ENCODE measurements at regions not wholly inside any gene's neighbourhood (a gene's known extent, or its start where the extent isn't known, plus 50 kb on each side); places are given as distances from the start of the nearest gene placed in this dataset.

DNA sequence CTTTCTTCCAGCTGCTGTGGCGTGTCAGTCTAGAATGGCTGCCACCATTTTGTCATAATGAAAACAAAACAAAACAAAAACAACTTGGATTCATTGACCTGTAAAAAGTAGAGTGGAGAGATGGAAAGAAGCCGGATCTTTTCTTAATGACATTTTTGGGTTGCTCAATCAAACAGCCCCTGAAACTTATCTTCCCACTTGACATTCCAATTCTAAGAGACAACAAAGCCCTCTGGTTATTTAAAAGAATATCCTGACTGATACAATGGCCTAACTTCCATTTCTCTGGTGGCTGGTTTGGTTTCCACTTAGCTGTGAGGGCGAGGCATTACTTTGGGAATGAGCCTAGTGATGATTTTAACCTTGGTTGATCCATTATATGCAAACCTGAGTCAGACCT is 123.7 kb downstream of the AQP4 start:
- DNase-seq (ENCODE audit: low spot score) = no peak

DNA sequence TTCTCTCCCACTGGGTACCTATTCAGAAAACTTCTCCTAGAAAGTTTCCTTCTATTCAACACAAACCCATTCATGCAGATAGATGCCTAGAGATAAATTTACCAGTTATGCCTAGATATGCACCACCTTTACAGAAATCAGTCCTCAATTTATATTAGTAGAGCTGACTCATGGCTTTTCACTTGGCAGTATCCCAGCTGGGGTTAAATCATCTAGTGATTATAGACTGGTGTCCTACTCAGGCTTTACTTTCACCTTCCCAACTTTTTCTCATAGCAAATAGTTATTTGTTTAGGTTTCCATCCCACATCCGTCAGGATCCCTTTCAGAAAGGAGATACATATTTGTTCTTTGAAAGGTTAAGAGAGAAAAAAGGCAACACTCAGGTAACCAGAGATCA is 124.5 kb downstream of the AQP4 start:
- no peak for DNase-seq (ENCODE audit: low spot score)

DNA sequence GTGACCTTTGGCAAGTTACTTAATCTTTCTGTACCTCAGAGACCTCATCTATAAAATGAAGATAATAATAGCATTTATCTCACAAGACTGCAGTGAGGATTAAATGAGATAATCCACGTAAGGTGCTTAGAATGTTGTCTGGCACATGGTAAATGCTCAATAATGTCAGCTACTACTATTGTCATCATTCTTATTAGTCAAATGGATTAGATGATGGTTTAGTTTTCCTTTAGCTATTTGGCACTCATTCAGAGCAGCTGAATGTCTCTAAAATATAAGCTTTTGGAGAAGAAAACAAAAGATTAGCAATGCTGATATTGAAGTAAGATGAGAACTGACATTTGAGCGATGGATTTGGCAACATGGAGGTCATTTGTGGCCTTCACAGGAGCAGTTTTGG is 125.1 kb downstream of the AQP4 start:
- no peak for DNase-seq (ENCODE audit: low spot score)

DNA sequence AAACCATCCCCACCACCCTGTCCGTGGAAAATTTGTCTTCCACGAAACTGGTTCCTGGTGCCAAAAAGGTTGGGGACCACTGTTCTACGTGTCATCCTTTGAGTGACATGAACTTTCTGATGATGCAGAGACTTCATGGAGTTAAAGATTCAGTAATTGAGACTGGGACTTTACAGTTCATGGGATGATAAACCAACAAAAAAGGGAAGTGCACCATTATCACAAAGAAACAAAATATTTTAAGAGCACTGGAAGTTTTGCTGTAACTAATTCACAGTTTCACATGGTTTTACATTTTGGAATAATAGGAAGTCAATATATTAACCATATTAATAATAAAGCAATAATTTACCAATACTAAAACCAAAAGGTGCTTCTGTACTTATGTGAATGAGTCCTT is 126.8 kb downstream of the AQP4 start:
- DNase-seq (ENCODE audit: low spot score) = no peak

DNA sequence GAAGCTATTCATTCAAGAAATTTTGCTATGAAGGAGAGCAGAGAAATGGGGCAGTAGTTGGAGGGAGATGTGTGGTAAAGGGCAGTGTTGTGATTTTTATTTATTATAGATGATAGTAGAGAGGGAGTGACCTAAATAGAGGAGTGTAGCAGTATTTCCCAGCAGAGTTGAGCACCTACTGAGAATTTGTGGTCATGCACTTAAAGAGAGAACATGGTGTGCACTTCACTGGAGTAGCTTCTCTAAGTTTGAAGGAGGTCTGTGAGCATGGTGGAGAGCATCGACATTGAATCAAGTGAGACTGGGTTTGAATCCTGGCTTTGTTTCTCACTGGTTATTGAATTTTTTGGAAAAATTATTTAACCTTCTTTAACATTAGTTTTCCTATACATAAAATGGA is 129.2 kb downstream of the AQP4 start:
- DNase-seq (ENCODE audit: low spot score) = no peak

DNA sequence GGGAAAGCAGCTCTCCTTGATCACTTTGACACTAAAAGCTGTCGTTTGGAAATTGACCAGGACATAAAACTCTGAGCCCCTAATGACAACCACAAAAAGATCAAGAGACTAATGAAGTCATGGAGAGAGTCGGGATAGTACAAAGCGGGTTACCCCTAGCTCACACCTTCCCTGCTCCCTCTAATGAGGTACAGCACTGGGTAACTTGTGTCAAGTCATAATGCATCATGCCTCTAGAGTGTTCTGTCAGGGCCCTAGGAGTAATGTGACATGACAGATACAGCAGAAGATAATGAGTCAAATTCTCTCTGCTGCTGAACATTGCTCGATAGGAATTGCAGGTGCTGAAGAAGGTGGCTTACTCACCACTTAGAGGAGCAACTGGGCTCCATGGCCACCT is 130.7 kb downstream of the AQP4 start:
- no peak for DNase-seq (ENCODE audit: low spot score)

DNA sequence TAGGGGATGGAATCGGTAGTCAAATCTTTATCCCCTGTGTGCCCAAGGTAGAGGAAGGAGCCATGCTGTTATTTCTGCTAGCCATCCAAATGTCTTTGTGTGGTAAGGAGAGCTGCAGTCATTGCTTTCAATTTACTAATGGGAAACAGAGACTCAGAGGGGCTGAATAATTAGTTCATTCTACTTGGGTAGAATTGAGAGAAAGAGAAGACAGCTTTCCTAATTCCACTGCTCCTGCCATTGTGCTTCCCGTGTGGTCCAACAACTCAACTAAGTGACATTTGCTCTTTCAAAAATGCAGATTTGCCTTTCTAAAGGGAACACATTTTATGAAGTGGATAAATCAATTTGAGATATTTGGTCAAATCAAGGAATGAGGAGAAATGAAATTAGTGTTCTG is 136.1 kb downstream of the AQP4 start:
- no peak for DNase-seq (ENCODE audit: low spot score)

DNA sequence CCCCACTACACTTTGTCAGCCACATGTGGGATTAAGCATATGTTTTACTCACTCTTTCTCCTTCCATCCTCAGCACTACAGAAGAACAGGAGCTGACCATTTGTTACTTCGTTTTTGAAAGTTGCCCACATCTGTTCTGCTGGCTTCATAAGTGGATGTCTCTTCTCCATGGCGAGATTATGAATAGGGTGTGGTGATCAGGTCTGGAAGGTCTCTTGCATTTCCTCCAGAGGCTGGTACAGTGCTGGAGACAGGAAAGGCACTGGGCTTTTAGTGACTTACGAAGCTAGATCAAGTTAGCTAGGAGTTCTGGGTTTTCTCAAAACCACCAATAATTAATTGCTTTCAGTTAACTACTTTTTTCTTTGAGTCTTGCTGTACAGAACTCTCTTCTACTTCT is 136.5 kb downstream of the AQP4 start:
- DNase-seq (ENCODE audit: low spot score) = no peak

DNA sequence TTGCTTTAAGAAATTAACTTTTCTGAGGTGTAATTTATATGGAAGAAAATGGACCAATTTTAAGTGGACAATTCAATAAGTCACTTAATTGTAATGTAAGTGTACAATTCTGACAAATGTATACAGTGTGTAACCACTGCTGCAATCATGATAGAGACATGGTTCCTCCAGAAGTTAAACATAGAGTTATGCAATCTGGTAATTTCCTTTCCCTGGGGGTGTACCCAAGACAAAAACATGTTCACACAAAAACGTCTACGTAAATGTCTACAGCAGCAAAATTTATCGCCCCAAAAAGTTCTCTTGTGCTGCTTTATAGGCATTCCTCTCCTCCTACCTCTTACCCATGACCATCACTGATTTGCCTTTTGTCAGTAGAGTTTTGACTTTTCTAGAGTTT is 141.5 kb downstream of the AQP4 start:
- DNase-seq (ENCODE audit: low spot score) = no peak

DNA sequence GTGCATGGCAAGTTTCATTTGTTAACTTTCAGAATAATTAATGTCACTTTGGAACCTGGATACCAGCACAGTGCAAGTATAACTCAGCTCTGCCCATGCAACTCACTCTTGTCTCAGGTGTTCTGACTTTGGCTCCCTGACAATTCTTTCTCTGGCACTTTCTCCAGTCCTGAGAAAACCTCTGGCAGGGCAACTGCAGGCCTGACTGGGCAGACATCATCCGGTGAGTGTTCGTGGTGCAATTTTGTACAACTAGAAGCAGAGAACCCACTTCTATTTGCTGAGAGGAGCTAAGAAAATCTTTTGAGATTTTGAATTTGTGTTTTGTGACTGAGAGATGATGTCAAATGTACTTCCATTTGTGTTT is 143.0 kb downstream of the AQP4 start:
- no peak for DNase-seq (ENCODE audit: low spot score)

DNA sequence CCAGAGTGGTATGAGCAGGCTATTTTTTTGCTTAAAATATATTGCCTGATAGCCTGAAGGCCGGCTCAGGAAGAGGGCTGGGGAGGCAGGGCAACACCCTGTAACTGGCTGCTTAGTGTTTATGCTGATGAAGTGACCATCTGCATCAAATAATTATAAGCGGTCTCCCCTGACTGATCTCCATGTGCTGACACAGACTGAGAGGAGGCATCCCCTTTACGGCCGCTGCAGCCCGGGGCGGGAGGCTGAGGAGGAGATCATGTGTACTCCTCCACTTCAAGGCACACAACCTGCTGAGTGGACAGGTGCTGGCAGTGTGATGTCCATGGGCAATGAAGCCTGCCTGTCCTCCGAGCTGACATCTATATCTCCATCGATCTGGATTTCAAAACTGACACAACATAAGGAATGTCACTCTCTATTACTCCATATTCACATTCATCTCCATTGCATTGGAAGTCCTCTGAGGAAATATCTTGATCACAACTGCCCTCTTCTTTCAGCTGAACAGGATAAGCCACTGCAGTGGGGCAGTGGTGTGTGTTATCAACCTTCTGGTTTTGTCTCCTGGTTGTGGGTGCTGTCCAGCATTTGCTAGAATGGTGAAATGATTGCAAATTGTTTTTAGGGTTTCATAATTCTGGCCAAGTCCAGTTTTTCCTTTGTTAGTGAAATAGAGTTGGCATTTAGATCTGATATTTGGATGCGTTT is 143.5 kb downstream of the AQP4 start:
- no peak for DNase-seq (ENCODE audit: low spot score)

DNA sequence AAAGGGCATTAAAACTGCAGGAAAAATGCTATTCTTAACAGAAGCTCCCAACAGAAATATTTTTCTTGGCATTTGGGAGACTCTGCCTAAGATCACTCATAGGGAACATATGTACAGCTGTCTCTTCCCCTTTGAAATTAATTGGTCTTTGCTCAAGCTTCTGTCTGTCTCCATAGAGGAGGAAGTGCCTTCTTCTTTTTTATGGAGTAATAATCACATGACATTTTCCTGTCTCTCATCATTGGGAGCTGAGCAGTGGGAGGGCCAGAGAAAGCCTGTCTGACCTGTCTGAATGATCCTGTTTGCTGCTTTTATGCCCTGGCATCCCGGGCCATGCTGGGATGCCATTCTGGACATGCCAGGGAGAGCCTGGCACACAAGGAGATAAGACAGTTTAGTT is 145.6 kb downstream of the AQP4 start:
- DNase-seq (ENCODE audit: low spot score) = no peak

DNA sequence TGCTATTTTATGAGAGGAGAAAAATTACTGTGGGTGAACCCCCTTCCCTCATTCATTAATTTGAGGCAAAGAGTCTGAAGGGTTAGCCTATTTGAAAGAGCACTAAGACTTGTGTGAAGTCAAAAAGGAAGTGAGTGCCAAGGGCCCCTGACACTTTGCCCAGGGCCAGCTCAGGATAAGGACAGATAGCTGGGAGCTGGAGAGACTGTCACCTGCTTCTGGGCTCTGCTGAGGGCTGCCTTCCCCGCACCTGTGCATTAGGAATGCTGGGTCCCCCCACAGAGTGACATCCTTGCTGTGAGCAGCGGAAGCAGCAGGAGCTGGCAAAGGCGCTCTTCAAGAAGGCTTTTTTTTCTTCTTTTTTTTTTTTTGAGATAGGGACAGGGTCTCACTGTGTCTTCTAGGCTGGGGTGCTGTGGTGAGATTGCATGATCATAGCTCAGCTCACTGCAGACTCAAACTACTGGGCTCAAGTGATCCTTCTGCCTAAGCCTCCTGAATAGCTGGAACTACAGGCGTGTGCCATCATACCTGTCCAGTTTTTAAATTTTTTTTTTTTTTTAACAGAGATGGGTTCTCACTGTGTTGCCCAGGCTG is 148.3 kb downstream of the AQP4 start:
- DNase-seq (ENCODE audit: low spot score) = no peak

DNA sequence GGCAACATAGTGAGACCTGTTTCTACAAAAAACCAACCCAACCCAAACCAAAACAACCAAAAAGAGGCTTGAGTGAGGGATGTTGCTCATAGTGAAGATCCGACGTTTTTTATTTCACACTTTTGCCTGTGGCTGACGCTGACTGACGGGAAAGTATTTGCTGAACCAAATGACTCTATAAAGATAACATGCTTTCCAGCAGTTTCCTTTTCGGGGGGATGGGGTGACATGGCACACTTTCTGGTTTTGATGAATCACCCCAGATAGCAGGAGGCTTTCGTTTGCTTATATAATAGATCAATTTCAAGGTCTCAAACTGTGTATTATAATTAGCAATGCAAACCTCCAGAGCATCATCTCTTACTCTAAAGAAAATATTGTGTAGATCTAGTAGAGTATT is 150.8 kb downstream of the AQP4 start:
- no peak for DNase-seq (ENCODE audit: low spot score)

DNA sequence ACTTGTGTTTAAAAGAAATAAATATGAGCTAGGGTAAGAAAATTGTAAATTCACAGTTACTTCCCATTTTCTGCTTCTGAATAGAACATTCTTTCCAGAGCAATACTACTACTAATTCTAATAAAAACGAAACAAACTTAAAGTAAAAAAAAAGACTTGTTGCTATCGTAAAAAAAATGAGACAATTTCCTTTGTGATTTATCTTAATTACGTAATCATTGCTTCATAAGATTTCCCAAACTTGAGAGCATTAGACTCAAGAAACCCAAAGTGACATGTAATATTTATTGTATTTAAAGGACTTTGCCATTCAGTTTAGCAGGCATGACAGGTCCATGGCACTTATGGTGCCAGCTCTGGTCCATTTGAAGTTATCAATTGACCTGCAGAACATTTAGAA is 153.8 kb downstream of the AQP4 start:
- DNase-seq (ENCODE audit: low spot score) = no peak

DNA sequence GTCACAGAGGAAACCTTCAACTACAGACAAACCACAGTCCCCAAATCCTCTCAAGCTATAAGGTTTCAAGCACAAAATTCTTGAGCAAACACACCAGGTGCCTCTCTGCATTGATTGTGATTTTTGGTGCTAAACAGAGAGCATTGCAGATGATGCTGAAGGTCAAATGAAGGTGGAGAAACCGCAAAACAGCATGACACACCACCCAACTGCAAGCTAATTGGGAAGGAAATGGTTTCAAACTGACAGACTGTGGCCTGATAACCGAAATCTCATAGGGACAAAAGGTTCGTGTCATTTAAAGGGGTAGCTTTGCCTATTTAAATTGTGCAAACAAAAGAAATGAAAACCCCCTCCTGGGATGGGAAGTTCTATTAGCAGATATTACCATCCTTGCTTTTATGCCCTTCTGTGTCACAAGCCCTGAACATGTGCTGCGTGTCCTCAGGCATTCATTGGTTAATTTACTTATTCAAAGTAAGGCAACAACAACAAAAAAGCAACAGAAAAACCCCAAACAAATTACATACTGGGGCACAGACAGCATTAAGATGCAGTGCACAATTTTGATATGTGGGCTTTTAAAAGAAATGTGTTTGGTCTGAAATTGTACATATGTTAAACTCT is 154.9 kb downstream of the AQP4 start:
- no peak for DNase-seq (ENCODE audit: low spot score)

DNA sequence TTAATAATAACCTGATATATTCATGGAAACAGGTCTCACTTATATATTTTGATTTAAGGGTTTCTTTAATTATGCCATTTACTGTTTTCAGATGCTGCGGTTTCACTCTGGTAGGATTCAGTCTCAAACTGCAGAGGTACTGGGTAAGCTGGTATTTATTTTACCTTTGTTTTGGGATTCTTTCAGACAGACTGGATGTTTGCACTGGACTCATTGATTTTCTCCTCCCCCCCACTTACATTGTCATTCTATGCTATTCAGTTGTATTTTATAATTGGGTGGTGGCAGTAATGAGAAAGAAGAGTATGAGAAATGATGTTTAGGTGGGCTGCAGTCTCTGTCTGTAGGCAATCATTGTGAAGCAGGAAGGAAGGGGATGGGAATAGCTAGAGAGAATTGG is 155.6 kb downstream of the AQP4 start:
- no peak for DNase-seq (ENCODE audit: low spot score)

DNA sequence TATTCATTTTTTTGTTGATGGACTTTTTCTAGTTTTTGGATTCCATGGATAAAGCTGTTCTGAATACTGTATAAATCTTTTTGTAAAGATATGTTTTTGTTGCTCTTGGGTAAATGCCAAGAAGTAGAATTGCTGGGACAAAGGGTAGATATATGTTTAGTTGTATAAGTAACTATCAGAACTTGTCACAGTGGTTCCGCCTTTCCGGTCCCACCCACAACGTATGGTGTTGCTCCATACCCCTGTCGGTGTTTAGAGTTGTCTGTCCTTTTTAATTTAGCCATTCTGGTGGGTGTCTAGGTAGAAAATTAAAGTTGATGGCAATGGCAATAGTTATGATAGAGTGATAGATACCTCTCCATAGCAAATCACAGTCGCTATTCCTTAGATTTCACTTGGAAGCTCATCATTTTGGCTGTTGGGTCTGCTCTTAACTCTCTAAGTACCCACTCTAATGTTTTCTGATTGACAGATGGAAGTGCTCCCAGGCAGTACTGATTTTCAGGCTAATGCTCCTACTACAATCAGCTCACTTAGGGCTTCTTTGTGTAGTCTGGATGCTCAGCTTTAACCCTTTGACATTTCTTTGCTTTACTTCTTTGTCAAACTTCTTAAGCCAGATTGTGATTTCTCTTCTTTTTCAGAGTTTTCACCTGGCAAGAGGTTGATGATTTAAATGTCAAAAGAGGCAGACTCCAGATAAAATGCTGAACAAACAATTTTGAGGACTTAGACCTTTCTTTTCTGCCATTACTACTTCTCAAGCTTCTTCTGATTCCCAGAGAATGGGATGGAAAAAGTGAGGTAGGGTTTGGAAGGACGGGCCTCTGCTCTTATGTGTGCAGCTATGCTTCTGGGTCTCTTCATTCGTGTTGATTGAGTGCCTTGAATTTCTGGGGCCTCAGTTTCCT is 156.4 kb downstream of the AQP4 start:
- DNase-seq (ENCODE audit: low spot score) = no peak

DNA sequence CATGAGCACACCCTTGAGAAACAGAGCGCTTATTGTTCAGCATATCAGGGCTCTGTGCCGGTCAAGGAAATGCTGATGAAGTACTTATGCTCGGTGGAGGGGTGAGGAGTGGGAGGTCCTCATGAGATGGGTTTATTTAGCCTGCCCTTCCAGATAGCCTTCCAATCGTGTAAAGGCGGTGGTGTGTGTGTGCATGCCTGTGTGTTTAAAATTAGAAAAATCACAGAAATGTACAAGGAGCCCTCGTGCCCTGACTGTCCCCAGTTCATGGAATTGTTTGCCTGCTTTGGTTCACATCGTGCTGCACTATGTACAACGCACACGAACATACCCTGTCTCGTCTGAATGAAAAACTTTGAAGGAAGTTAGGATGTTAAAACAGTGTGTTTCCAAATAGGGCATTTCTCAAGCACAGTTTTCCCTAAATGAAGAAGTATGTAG is 158.6 kb downstream of the AQP4 start:
- DNase-seq (ENCODE audit: low spot score) = peak; percentile 11

DNA sequence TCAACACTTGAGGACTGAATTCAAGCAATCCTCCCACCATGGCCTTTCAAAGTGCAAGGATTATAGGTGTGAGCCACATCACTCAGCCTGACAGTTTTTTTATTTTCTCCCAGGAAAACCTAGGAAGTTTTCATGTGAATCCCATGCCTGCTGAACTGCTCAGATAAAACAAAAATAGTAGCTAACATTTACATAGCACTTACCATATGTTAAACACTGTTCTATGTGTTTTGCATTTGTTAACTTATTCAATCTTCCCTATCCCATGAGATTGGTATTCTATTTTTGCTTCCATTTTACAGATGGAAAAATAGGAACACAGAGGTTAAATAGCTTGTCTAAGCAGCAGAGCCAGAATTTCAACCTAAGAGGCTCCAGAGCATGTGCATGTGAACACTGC is 157.4 kb upstream of the KCTD1 start:
- no peak for DNase-seq (ENCODE audit: low spot score)

DNA sequence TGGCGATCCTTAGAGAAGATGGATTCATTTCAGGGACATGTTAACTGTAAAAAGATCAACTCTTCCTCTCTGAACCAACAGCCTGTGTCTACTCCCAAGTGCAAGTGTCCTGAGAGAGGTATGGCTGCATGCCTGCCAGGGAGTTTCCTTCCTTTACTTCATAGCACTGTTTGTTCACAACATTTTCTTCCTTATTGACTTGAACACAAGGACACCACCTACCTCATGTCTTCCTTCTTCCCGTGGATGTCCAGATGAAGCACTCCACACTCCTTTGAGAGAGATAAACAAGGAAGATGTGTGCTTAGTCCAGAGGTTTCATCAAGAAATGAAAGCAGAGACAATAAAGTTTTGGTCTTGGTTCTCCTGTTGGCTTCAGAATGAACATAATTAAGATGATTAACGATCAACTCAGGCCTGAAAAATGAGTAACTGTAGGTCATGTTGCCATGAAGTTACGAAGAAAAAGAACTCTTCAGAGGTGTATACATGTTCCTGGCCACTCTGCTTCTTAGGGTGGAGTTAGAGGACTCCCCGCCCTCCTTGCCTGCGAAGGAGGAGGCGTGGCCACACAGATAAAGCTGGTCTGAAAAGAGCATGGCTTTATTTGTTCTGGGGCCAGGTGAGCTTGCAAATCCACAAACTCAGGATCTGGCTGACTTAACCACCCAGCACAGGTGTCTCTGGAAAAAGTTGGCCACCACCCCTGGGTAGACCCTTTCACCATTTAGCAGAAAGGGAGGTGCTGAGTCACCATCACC is 155.0 kb upstream of the KCTD1 start:
- no peak for DNase-seq (ENCODE audit: low spot score)

DNA sequence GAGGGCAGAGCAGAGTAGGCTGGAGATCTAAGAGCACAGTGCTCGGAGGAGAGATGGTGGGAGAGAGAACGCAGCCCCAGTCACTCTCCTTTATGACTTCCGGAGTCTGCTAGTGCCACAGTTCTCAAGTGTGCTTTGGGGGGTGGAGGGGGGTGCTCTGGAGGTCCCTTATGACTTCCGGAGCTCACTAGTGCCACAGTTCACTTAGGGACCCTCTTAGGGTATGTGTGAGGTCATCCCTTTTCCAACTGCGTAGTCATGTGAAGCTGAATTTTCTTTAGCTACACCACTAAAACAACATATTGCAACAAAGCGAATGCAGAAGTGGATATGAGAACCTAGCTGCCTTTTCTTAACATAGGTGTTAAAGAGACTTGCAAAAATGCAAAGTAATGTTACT is 153.7 kb upstream of the KCTD1 start:
- no peak for DNase-seq (ENCODE audit: low spot score)

All from globus pallidus (tissue), 1 donor.